DMS 273 (cell line): ENCODE measurements at regions not wholly inside any gene's neighbourhood (a gene's known extent, or its start where the extent isn't known, plus 50 kb on each side); places are given as distances from the start of the nearest gene placed in this dataset.

ENCODE experiments used
- DNase-seq: peaks from one replicate; lab custom pipeline; 2025; ENCODE audit not compliant: unreplicated experiment; lab: John Stamatoyannopoulos, UW

DNA sequence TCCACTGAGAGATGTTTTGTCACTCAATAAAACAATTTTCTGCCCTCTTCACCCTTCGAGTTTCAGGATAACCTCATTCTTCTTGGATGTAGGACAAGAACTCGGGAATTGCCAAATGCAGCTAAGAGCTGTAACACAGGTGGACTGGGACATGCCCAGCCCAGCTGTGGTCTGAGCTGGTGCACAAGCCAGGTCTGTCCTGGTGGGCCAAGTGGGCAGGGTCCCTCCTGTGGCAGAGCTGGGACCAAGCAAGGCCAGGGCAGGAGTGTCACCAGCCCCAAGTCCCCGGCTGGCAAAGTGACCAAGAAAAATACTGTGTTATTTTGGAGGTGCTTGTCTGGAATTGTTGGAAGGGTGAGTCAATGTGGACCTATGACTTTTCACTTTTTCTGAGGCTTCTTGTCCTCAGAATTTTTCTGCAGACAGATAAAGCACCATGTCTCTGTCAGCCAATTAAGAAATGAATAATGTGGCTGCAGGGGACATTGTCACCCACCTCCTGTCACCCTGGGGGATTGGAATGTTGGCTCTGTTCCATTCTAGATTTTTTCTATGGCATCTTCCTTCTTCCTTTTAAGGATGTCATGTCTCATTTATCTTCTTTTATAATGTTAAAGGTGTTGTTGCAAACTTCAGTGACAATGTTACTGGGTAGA lies 645.2 kb upstream of the EPHA6 start:
- no peak for DNase-seq

- no peak for DNase-seq
Observed at GRCh38 chr3:96172917-96173316, 641.5 kb upstream of the EPHA6 start.

DNA sequence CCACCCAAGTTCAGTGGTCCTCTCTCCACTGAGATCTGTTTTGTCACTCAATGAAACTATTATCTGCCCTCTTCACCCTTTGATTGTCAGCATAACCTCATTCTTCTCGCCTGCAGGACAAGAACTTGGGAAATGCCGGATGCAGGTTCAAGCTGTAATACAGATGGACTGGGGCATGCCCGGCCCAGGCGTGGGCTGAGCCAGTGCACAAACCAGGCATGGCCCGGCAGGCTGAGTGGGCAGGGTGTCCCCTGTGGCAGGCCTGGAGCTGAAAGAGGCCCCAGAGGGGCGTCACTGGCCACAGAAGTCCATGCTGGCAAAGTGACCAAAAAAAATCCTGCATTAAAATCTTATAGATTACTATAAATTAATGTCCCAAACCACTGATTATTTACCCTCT lies 638.9 kb upstream of the EPHA6 start:
- no peak for DNase-seq

DNA sequence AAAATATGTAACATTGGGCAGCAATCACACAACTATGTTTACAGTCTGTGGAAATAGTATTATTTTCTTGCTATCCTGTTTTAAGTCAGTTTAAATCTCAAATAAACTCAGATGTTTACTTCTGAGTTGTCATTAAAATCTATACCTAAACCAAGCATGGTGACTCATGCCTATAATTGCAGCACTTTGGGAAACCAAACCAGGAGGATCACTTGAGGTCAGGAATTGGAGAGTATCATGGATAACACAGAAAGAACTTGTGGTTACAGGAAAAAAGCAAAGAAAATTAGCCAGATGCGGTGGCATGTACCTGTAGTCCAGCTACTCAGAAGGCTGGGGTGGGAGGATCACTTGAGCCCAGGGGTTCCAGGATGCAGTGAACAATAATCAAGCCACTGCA lies 631.6 kb upstream of the EPHA6 start:
- no peak for DNase-seq

GRCh38 chr3:96183871-96184270 lies 630.5 kb upstream of the EPHA6 start:
- DNase-seq, result no peak

DNA sequence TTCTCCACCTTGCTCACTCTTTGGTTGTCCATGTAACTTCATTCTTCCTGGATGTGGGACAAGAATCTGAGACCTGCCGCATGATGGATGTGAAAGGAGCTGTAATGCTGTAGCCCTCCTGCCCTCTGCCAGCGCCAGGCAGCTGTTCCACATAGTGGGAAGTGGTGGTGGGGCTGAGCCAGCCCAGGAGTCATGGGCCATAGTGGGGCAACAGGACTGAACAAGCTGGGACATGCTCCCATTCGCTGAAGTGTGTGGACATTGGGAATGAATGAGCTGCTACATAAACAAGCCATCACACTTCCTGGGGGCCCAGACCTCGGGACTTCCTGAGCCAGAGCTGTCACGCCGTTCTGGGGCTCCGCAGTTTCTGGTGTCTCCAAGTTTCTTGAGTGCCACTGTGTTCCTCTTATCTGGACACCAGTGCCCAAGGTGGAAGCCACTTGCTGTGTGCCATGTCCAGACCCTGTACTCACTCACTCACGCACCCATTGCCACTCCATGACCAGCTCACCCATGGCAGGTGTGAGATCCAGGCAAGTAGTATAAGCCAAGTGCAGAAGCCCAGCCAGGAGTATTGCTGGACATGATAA lies 624.3 kb upstream of the EPHA6 start:
- DNase-seq, result no peak

- DNase-seq, result no peak
Observed at GRCh38 chr3:96192966-96193550, 621.3 kb upstream of the EPHA6 start.

DNA sequence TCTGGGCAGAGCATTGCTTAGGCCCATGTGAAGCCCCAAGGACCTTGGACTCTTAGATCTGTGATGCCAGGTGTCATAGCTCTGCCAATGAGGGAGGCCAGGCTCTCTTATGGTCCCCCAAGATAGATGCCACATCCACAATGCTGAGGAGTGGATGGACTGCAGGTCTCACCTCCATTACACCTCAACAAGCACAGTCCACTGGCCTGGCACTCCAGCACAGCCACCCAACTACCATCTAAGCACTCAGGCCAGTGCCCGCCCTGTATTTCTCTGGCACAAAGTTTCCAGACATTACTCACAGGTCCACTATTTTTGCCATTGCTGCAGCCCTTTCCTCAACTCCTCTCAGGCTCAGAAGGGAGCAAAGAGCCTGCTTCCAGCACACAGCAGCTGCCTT lies 613.5 kb upstream of the EPHA6 start:
- DNase-seq, result no peak

DNA sequence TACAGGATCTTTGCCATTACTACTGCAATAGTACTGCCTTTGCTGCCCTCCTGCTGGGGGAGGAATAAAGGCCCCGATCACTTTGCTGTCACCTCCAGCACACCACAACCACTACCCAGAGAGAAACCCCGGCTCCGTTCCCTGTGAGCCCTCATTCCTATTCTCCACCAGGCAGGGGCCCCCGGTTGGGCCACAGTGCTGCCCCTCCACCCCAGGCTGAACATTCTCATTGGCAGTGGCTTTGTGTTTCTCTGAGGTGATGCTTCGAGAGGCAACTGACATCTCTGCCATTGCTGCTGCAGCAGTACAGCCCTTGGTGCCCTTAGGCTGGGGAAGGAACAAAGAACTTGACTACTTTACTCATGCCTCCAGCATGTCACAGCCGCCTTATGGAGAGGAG lies 612.9 kb upstream of the EPHA6 start:
- no peak for DNase-seq

DNA sequence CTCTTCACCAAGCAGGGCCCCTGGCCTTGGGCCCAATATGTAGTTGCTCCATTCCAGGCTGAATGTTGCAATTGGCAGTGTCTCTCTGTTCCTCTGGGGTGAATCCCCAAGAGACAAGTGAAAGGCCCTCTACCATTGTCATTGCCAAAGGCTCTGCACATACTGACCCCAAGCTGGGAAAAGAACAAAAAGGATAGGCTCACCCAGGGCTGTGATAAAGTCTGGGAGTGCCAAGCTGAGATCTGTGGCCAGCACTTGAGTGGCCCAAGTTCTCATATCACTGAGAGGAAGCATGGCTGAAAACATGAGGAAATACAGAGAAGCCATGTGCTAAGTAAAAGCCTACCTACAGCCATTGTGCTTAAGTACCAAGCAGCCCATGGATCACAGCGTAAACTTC lies 612.2 kb upstream of the EPHA6 start:
- DNase-seq, result no peak

DNA sequence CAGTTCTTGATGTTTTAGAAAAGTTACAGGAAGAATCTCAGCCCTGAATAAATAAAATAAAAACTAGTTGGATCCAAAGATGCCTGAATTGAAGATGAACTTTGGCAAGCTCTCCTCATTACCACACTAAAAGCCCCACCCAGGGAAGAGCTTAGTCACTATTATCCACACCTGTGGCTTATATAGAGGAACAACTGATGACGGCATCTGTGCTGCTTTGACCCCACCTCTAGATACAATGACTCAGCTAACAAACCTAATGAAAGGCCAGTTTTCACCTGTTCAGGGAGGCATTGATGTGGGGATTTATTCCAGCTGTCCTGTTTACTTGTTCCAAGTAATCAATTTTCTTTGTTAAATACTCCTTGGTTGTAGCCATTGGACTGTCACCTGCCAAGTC lies 604.7 kb upstream of the EPHA6 start:
- DNase-seq, result no peak

GRCh38 chr3:96213393-96213792 lies 601.0 kb upstream of the EPHA6 start:
- DNase-seq, result peak; percentile 21

GRCh38 chr3:96214941-96215340 lies 599.5 kb upstream of the EPHA6 start:
- no peak for DNase-seq

GRCh38 chr3:96225494-96225893 lies 588.9 kb upstream of the EPHA6 start:
- DNase-seq, result no peak

- no peak for DNase-seq
Observed at GRCh38 chr3:96233679-96234078, 580.7 kb upstream of the EPHA6 start.

DNA sequence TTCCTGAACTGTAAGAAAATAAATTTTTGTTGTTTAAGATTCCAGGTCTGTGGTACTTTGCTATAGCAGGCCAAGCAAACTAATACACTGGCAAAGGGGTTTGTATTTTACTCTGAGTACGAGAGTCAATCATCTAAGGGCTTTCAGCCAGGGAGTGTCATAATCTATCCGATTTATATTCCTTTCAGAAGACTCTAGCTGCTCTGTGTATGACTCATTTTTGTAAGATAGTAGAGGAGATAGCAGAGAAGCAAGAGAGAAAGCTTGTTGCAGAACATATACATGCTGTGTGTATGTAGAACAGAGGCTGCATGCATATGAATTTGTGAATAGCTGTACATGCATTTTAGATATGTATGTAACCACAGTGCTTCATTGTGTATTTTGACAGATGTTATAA lies 577.9 kb upstream of the EPHA6 start:
- DNase-seq, result no peak

- no peak for DNase-seq
Observed at GRCh38 chr3:96259299-96259698, 555.1 kb upstream of the EPHA6 start.

DNA sequence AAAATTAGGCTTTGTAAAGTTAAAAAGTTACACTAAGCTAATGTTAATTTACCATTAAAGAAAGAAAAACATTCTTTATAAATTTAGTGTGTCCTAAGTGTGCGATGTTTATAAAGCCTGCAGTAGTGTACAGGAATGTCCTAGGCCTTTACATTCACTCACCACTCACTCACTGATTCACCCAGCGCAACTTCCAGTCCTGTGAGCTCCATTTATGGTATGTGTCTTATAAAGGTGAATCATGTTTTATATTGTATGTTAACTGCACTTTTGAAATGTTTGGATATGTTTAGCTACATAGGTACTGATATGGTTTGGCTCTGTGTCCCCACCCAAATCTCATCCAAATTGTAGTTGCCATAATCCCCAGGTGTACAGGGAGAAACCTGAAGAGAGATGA lies 549.7 kb upstream of the EPHA6 start:
- DNase-seq, result no peak

- DNase-seq, result no peak
Observed at GRCh38 chr3:96266395-96267190, 547.8 kb upstream of the EPHA6 start.

DNA sequence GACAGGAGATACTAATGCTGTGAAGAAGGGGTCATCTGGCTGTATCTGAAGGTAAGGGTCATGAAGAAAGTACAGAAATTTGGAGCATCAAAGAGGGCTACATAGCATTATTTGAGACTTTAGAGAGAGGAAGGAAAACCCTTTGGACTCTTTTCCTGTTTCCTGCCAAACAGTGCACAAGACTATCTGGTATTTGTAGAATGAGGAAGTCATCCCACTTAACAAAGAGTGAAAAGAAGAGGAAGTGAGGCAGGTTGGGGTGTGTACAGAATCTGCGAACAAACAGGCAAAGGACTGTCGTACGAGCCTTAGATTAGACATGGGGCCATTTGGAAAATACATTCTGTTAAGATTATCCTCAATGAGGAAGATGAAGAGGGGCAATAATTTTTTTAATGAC lies 546.8 kb upstream of the EPHA6 start:
- no peak for DNase-seq

DNA sequence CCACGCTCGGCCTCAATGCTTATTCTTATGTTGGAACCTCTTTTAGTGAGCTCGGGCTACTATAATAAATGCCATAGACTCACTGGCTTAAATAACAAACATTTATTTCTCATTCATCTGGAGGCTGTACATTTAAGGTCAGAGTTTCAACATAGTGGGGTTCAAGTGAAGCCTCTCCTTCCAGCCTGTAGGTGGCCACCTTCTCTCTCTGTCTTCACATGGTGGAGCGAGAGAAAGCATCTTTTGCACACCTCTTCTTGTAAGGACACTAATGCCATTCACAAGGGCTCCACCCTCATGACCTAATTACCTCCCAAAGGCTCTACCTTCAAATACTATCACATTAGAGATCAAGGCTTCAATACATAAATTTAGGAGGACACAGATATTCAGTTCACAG lies 520.3 kb upstream of the EPHA6 start:
- DNase-seq, result peak; percentile 8

- DNase-seq, result no peak
Observed at GRCh38 chr3:96300743-96301142, 513.7 kb upstream of the EPHA6 start.
